ENCODE measurements at regions not wholly inside any gene's neighbourhood (a gene's known extent, or its start where the extent isn't known, plus 50 kb on each side); places are given as distances from the start of the nearest gene placed in this dataset.
A peak's percentile ranks its signal among the peaks of the same experiment; 100 is the strongest.

DNA sequence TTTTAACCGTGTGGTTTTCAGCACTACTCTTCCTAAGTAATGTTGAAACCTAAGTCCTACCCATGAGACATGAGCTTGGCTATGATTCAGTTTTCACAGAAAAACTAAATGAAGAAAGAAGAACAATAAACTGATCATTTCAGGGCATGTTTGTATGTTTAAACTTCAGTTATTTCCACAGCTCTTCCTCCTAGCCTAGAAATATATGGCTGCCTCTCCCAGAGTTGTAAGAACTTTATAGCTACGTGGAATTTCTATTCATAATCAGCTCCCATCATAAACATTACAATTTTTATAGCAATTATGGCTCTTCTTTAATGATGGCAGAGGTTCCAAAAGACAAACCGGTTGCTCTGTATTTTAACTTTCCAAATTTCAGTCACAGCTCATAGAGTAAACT is 314.7 kb upstream of the ADAMTSL1 start:
- no peak for DNase-seq

DNA sequence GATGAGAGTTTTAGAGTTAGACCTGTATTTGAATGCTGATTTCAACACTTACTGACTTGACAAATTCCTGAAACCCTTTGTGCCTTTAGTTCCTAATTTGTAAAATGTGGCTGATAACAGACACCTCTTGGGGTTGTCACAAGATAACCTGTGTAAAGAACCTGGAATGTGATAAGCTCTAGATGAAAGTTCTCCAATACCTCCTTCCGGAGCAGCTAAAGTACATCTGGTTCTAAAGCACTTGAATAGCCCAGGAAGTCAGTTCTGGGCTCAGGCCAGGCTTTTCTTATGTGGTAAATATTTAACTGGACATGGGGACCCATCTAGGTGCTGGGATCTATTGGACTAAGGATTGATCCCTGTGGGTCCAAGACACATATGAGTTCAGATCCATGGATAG is 310.8 kb upstream of the ADAMTSL1 start:
- no peak for DNase-seq

- DNase-seq, result no peak
Observed at GRCh38 chr9:18167733-18168132, 306.2 kb upstream of the ADAMTSL1 start.

GRCh38 chr9:18173923-18174322 is 300.0 kb upstream of the ADAMTSL1 start:
- no peak for DNase-seq

DNA sequence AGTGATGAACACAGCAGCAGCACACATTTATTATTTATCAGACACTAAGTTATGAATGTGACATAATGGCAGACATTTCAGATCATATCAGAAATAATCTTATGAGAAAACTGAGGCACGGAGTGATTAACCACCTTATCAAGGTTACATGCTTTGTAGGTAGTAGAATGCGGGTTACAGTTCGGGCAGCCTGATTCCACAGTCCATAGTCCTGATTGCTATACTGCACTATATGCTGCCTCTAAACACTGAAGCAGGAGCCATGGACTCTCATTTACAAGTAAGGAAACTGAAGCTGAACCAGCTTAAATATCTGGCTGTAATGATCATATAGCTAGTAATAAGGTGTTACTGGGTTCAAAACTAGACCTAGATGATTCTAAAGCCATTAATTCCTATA is 291.3 kb upstream of the ADAMTSL1 start:
- no peak for DNase-seq

GRCh38 chr9:18183974-18184373 is 290.0 kb upstream of the ADAMTSL1 start:
- no peak for DNase-seq

GRCh38 chr9:18184401-18184800 is 289.6 kb upstream of the ADAMTSL1 start:
- no peak for DNase-seq

DNA sequence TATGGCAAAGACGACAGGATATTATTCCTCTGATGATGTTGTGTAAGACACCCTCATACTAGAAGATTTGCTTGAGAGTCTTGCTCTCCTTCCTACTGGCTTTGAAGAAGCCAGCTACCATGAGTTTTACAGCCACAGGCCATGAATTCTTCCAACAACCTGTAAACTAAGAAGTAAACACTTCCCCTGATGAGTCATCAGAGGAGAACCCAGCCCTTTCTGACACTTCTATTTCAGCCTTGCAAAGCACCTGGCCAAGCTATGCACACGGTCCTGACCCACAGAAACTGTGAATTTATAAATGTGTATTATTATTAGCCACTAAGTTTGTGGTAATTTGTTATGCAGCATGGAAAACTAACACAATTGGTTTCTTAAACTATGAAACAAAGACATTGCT is 288.8 kb upstream of the ADAMTSL1 start:
- no peak for DNase-seq

GRCh38 chr9:18188971-18189370 is 285.0 kb upstream of the ADAMTSL1 start:
- no peak for DNase-seq

- peak; percentile 35 for DNase-seq
Observed at GRCh38 chr9:18189871-18190670, 283.9 kb upstream of the ADAMTSL1 start.

DNA sequence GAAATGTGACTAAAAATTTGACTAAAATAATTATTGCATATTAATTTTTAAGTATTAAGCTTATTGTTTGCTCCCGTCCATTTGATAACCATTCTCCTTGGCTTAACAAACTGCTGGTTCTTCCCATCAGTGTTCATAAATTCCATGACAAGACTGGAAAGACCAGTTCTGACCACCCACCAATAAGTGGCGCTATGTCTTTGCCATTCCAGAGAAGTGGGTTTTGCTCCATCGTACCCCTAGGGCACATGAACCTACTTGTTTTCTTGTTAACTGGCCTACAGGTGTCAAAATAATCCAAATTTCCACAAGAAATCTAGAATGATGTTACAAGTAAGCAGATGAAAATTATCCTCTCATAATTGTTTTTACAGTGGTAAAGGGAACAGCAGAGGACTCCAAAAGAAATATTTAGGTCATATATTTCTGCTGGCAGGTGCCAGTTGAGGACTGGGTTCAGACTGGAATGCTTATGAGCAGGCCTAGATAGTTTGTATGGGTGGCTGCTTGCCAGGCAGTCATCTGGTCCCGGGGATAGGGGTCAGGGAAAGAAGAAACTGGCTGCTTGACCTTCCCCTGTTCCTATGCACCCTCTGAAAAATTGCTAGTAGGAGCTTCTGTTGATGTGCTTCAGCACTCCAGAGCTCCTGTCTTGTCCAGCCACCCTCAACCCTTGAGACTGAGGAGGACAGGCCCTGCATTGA is 283.1 kb upstream of the ADAMTSL1 start:
- DNase-seq, result no peak

GRCh38 chr9:18194316-18194715 is 279.6 kb upstream of the ADAMTSL1 start:
- no peak for DNase-seq

DNA sequence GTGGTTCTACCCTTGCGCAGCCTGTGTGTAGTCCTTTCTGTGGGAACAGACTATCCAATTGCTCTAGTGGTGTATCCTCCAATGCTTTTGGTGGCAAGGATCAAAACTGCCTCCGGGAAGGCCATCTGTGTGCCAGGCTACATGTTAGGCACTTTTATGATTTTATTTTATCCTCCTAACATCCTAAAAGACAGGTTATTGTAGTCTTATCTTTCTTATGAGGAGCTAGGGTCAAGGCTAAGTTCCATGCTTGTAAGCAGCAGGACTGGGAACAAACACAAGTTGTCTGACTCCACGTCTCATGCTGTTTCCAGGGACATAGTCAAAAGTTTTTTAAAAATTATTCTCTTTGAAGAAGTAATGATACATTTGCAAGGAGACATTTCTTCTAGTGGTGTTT is 278.7 kb upstream of the ADAMTSL1 start:
- DNase-seq, result no peak

DNA sequence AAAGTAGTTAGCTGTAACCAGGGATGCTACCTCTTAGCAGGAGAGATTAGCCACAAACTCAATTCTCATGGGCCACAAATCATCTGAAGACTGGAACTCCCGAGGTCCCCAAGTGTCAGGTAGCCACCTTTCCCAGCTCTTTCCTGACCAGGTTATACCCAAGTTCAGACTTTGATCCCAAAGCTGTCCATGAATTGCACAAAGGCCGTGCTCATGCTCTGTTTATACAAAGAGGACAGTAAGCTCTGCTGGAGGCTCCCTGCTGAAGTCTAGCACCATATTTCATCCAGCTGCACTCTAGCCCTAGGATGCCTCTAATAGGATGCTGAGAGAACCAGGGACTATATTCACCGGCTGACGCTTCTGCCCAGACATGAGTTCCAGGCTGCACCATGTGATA is 271.0 kb upstream of the ADAMTSL1 start:
- peak; percentile 23 for DNase-seq

GRCh38 chr9:18207735-18208134 is 266.2 kb upstream of the ADAMTSL1 start:
- DNase-seq, result no peak

GRCh38 chr9:18208166-18209059 is 265.5 kb upstream of the ADAMTSL1 start:
- DNase-seq, result peak; percentile 63

- no peak for DNase-seq
Observed at GRCh38 chr9:18215626-18216025, 258.3 kb upstream of the ADAMTSL1 start.

DNA sequence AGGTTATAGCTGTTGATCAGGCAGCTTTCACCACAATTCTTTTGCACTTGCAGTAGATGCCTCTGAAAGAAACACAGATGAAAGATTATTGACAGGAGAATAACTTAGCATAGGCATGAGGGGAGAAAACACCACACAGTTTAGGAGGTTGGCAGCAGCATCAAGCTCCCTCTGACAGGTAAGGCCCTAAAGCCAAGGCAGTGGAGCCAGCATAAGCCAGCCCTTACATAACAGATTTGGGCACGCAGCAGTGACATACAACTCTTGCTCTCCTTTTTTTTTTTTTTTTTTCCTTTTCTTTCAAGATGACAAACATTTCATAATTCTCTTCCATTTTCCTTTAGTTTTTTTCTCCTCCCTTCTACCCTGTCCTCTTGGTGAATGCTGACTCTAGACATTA is 257.6 kb upstream of the ADAMTSL1 start:
- DNase-seq, result no peak

GRCh38 chr9:18228101-18228500 is 245.9 kb upstream of the ADAMTSL1 start:
- DNase-seq, result no peak

DNA sequence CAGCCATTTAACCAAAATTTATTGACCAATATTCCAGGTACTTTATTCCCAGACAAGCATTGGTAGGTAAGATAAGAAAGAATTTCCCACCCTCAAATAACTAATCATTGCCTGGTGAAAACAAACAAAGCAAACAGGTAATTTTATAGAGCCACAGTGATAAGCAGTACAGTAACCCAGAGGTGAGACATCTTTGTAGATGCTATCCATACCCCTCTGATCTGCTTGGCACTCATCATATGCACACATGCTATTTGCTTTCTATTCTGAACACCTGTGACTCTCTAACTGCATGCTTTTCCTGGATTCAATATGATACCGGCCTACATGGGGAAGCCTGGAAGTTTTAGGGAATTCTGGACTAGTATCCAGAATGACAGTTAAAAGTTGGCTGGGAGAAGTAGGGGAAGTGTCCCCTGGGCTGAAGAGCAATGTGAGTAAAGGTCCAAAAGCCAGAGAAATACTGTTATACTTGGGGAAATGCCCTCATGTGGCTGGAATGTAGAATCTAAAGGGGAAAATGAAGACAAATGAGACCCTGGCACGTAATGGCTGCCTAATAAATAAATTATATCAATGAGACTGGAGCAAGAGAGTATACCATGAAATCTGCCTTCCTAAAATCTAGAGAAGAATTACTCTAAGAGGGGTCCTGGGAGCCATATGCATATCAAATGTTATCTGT is 243.8 kb upstream of the ADAMTSL1 start:
- DNase-seq, result no peak

DNA sequence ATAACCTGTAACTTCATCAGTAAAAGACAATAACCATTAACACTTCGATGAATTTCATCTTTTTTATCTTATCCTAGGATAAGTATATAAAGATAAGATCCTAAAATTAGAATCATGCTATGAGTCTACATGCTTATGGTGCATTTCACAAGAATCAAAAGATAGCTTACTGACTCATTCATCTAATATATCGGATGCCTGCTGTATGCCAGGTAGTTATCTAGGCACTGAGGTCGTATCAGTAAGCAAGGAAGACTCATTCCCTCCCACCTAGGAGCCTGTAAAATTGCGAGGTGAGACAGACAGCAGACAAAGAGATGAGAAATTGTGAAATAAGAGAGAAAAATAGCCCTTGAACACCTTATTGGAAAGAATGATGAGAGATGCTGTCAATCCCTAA is 240.6 kb upstream of the ADAMTSL1 start:
- no peak for DNase-seq

DNA sequence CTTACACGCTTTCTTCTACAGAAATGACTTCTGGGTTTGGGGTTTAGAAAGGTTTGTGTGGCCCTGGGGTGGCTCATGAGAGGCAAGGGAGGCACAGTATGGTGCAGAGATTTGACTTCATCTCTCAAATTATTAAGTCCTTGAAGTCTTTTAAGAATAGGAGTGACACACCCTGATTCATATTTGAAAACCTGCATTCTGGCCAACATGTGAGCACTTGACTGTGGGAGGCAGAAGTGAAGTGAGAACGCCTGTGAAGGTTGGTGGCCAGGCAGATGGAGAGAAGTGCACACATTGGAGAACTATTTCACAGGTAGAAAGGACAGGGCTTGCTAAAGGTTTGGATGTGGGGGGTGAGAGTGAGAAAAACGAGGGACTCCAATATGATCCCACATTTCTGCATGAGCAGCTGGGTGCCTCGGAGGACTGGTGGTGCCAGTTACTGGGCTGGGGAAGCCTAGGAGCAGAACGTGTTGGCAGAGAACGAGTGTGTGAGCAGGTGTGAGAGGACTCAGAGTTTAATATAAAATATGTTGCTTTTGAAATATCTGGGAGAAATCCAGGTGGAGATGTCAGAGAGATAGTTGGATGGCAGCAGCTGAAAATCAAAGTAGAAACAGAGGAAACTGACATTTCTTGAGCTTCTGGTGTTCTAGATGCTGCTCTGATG is 240.0 kb upstream of the ADAMTSL1 start:
- DNase-seq, result no peak
